Tibial nerve (tissue), 3 donors: ENCODE measurements at regions not wholly inside any gene's neighbourhood (a gene's known extent, or its start where the extent isn't known, plus 50 kb on each side); places are given as distances from the start of the nearest gene placed in this dataset.

ENCODE experiments used
- POLR2A ChIP-seq, 2 donors: fragments of 450-650 bp; IDR thresholded peaks; one replicate each; pipeline ENCODE4 v1.6.1; 2017; ENCODE audit warnings: antibody characterized with exemption in 2 of 2, mild to moderate bottlenecking in 2 of 2, moderate library complexity in 2 of 2
- TF ChIP-seq, protein P1 (sequence below), 5 experiments: fragments of 200-600 bp in 3 of 5; fragments of 450-650 bp in 2 of 5; sonication (generic) in 3 of 5; IDR thresholded peaks; one replicate each; pipeline ENCODE4 v1.5.1; 2016 to 2019; ENCODE audit warnings: antibody characterized with exemption in 5 of 5, mild to moderate bottlenecking in 3 of 5, moderate library complexity in 2 of 5

DNA sequence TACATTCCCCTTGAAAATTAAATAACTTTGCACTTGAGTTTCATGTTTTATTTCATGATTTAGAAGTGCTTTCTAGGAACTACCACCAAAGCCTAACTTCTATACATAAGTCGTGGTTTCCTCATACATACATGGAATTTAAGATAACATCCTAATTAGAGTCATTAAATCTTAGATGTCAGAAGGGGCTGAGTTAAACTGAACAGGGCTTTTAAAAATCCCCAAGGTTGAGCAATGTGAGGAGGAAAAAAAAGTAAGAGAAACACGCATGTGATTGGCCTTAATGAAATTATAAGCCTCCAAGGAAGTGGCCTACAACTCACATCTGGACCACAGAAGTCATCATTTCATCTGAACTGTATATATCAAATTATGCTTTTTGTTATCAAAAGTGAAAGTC is 303.1 kb upstream of the SEMA6D start:
- TF ChIP-seq POLR2A (IDR thresholded peaks at IDR 0.05): no peak
- TF ChIP-seq, protein P1, sequence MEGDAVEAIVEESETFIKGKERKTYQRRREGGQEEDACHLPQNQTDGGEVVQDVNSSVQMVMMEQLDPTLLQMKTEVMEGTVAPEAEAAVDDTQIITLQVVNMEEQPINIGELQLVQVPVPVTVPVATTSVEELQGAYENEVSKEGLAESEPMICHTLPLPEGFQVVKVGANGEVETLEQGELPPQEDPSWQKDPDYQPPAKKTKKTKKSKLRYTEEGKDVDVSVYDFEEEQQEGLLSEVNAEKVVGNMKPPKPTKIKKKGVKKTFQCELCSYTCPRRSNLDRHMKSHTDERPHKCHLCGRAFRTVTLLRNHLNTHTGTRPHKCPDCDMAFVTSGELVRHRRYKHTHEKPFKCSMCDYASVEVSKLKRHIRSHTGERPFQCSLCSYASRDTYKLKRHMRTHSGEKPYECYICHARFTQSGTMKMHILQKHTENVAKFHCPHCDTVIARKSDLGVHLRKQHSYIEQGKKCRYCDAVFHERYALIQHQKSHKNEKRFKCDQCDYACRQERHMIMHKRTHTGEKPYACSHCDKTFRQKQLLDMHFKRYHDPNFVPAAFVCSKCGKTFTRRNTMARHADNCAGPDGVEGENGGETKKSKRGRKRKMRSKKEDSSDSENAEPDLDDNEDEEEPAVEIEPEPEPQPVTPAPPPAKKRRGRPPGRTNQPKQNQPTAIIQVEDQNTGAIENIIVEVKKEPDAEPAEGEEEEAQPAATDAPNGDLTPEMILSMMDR (IDR thresholded peaks at IDR 0.05): no peak
